ENCODE measurements at regions not wholly inside any gene's neighbourhood (a gene's known extent, or its start where the extent isn't known, plus 50 kb on each side); places are given as distances from the start of the nearest gene placed in this dataset.

GRCh38 chr19:46944918-46945628 lies 74.6 kb upstream of the NPAS1 start:
- no peak for TF ChIP-seq CTCF (IDR thresholded peaks at IDR 0.05; ENCODE audit: poor library complexity)
- TF ChIP-seq EZH2 (IDR thresholded peaks at IDR 0.05; ENCODE audit: borderline replicate concordance), result no peak
- TF ChIP-seq EZH2phosphoT487 (IDR thresholded peaks at IDR 0.05; ENCODE audit: low read depth, severe bottlenecking, unreplicated experiment), result no peak

Measured in hepatocyte (in vitro differentiated cells).